ENCODE measurements at regions not wholly inside any gene's neighbourhood (a gene's known extent, or its start where the extent isn't known, plus 50 kb on each side); places are given as distances from the start of the nearest gene placed in this dataset.
"Not testable (repeated sequence)": the region's sequence is repeated elsewhere in the genome, so short reads cannot be mapped to it uniquely, and the experiment has no call there.

DNA sequence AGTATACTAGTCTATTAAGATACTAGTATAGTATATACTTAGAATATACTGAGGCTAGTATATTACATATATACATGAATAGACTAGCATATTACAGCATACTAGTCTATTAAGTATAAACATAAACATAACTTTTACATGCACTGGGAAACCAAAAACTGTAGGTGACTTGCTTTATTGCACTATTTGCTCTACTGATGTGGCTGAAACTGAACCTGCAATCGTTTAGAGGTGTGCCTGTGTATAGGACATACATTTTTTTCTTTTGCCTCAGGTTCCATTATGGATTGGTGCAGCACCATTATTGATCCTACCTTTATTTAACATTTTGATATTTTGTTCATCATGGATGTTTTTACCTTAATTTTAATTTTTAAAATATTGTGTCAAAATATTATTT lies 143.2 kb upstream of the RGS6 start:
- TF ChIP-seq, protein P1, sequence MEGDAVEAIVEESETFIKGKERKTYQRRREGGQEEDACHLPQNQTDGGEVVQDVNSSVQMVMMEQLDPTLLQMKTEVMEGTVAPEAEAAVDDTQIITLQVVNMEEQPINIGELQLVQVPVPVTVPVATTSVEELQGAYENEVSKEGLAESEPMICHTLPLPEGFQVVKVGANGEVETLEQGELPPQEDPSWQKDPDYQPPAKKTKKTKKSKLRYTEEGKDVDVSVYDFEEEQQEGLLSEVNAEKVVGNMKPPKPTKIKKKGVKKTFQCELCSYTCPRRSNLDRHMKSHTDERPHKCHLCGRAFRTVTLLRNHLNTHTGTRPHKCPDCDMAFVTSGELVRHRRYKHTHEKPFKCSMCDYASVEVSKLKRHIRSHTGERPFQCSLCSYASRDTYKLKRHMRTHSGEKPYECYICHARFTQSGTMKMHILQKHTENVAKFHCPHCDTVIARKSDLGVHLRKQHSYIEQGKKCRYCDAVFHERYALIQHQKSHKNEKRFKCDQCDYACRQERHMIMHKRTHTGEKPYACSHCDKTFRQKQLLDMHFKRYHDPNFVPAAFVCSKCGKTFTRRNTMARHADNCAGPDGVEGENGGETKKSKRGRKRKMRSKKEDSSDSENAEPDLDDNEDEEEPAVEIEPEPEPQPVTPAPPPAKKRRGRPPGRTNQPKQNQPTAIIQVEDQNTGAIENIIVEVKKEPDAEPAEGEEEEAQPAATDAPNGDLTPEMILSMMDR (IDR thresholded peaks at IDR 0.05): no peak
- no peak for TF ChIP-seq POLR2A (IDR thresholded peaks at IDR 0.05)
- Histone ChIP-seq H3K27me3 (no peaks in the 10 kb centered on the region), H3K36me3 (no peaks in the 10 kb centered on the region), H3K27ac (no peak overlapping the region), H3K9me3 (no peaks in the 10 kb centered on the region), H3K4me3 (replicated peaks in 1 of 3) (no peak overlapping the region), H3K4me1 (peaks cover 0 to 2% of the 10 kb centered on the region in 2 donors)
- DNase-seq: no peak
- intact Hi-C loops (cut with DNase I): no loop called here
- WGBS, 2 donors: 77% methylated on average over 1 of the region's 1 CpG

DNA sequence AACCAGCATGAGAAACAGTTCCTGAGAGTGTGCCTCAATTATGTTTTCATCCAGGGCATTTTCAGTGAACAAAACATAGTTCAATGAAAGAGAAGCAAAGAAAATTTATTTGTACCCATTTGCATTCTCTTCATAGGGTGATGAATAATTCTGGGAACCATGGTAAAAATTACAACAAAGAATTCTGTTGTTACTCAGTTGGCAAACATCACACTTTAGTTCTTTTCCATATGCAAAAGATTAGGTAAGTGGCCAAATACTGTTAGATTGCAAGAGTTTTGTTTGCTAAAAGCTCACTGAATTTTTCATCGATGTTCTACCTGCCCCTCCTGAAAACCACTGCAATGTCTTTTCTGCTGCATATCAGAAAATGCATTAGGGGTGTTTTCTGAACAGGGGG lies 132.4 kb upstream of the RGS6 start:
- peaks cover 4 to 19% of the 10 kb centered on the region in 2 donors for H3K4me1 ChIP-seq
- no peak for DNase-seq
- no peak overlapping the region for H3K4me3 ChIP-seq (replicated peaks in 1 of 3)
- no peaks in the 10 kb centered on the region for H3K36me3 ChIP-seq
- no peak overlapping the region for H3K27ac ChIP-seq
- H3K9me3 ChIP-seq: no peaks in the 10 kb centered on the region
- intact Hi-C loops (cut with DNase I): no loop called here
- TF ChIP-seq, protein P1 (IDR thresholded peaks at IDR 0.05): no peak
- TF ChIP-seq POLR2A (IDR thresholded peaks at IDR 0.05): no peak
- WGBS, 2 donors: 66 to 75% methylated on average over 1 of the region's 1 CpG
- no peaks in the 10 kb centered on the region for H3K27me3 ChIP-seq

DNA sequence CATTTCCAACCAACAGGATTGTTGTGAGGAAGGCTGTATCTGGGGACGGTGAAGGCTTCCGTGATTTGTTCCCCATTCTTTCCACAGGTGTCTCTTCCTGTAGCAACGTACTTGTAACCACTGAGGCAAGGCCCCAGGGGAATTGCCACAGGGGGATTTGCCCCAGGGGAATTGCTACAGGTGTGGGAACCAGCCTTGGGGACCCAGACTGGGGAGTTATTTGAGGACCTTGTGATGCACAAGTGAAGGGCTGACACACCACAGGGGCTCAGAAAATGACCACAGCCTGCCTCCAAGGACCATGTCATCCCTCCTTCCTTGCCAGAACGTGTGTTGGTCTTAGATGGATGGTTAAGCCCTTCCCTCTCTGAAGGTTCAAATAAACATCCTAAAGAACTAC lies 131.4 kb upstream of the RGS6 start:
- no peak for DNase-seq
- Histone ChIP-seq H3K4me3 (replicated peaks in 1 of 3) (no peak overlapping the region), H3K27ac (no peak overlapping the region), H3K9me3 (no peaks in the 10 kb centered on the region), H3K27me3 (no peaks in the 10 kb centered on the region), H3K4me1 (peaks cover 4 to 19% of the 10 kb centered on the region in 2 donors), H3K36me3 (no peaks in the 10 kb centered on the region)
- no peak for TF ChIP-seq POLR2A (IDR thresholded peaks at IDR 0.05)
- TF ChIP-seq, protein P1 (IDR thresholded peaks at IDR 0.05): no peak
- 83 to 86% methylated on average over 4 of the region's 4 CpGs for WGBS, 2 donors
- intact Hi-C loops (cut with DNase I): no loop called here

DNA sequence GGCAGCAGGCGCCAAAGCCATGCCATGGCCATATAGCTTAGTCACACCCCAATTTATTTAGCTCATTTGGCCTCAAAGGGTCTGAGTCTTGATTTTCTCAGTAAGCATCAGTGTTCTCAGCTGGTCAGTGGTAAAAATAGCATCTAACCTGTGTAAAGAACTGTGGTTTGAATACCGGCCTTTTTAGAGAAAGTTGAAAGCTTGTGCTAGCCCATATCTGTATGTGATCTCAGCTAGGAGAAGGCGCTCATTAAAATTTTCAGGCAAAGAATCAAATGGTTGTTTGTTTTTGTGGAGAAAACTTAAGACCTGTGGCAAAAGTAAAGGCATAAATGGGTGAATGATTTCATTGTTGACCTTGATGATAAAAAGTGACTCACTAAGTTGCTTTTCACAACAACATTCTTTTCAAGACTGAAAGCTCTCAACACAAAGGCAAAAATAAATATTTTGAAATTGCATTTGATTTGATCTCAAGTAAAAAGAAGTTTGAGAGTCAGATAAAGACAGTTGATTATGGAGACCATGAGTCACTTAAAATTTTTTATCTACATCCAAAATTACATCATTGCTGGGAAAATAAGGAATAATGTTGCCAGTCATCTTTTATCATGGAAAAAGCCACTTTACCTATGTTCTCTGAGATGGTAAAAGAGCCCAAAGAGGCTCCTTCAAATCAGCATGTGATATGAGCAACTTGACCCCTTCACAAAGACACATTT lies 128.5 kb upstream of the RGS6 start:
- Histone ChIP-seq H3K36me3 (no peaks in the 10 kb centered on the region), H3K4me3 (replicated peaks in 1 of 3) (no peak overlapping the region), H3K4me1 (peaks cover 4 to 24% of the 10 kb centered on the region in 2 donors), H3K27me3 (no peaks in the 10 kb centered on the region), H3K9me3 (no peaks in the 10 kb centered on the region), H3K27ac (peak overlapping the region in 2 of 3 donors; percentile 73 to 81)
- intact Hi-C loops (cut with DNase I): no loop called here
- TF ChIP-seq, protein P1 (IDR thresholded peaks at IDR 0.05): no peak
- no peak for TF ChIP-seq POLR2A (IDR thresholded peaks at IDR 0.05)
- WGBS, 2 donors: 64 to 67% methylated on average over 3 of the region's 3 CpGs
- DNase-seq: no peak

DNA sequence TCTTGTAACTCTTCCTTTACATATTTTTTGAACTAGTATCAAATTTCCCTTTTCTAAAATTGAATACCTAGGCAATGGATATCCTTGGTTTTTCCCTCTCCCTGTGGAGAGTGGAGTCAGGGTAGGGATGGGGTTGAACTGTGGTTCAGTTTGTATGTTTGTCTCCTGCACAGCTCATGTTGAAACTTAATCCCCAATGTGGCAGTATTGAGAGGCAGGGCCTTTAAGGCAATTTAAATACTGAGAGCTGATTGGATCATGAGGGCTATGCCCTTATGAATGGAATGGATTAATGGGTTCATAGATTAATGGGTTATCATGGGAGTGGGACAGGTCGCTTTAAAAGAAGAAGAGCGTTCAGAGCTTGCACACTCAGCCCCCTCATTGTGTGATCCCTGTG lies 127.2 kb upstream of the RGS6 start:
- Histone ChIP-seq H3K36me3 (no peaks in the 10 kb centered on the region), H3K4me1 (peaks cover 4 to 21% of the 10 kb centered on the region in 2 donors), H3K27ac (peak overlapping the region in 1 of 3 donors; percentile 81), H3K9me3 (no peaks in the 10 kb centered on the region), H3K27me3 (no peaks in the 10 kb centered on the region), H3K4me3 (replicated peaks in 1 of 3) (no peak overlapping the region)
- intact Hi-C loops (cut with DNase I): no loop called here
- WGBS, 2 donors: 92 to 95% methylated on average over 2 of the region's 2 CpGs
- DNase-seq: no peak
- TF ChIP-seq POLR2A (IDR thresholded peaks at IDR 0.05): no peak
- TF ChIP-seq, protein P1 (IDR thresholded peaks at IDR 0.05): no peak

DNA sequence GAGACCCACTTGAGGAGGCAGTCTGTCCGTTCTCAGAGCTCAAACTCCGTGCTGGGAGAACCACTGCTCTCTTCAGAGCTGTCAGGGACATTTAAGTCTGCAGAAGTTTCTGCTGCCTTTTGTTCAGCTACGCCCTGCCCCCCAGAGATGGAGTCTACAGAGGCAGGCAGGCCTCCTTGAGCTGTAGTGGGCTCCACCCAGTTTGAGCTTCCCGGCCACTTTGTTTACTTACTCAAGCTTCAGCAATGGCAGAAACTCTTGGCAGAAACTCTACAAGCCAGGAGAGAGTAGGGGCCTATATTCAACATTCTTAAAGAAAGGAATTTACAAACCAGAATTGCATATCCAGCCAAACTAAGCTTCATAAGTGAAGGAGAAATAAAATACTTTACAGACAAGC lies 125.2 kb upstream of the RGS6 start:
- WGBS, 2 donors: 16 to 43% methylated on average over 3 to 4 of the region's 4 CpGs
- intact Hi-C loops (cut with DNase I); H3K4me3 ChIP-seq (replicated peaks in 1 of 3); H3K36me3 ChIP-seq; H3K27me3 ChIP-seq; H3K9me3 ChIP-seq: not testable (repeated sequence)
- DNase-seq: peak; percentile 49 to 63
- H3K27ac ChIP-seq: peak overlapping the region in 1 of 3 donors; percentile 24
- H3K4me1 ChIP-seq: peaks cover 4 to 21% of the 10 kb centered on the region in 2 donors

DNA sequence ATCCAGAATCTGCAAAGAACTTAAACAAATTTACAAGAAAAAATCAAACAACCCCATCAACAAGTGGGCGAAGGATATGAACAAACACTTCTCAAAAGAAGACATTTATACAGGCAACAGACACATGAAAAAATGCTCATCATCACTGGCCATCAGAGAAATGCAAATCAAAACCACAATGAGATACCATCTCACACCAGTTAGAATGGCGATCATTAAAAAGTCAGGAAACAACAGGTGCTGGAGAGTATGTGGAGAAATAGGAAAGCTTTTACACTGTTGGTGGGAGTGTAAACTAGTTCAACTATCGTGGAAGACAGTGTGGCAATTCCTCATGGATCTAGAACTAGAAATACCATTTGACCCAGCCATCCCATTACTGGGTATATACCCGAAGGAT lies 121.4 kb upstream of the RGS6 start:
- DNase-seq; H3K27ac ChIP-seq; intact Hi-C loops (cut with DNase I); H3K9me3 ChIP-seq; H3K4me3 ChIP-seq (replicated peaks in 1 of 3); H3K36me3 ChIP-seq; H3K4me1 ChIP-seq; H3K27me3 ChIP-seq: not testable (repeated sequence)
- WGBS, 2 donors: 94 to 96% methylated on average over 4 of the region's 4 CpGs
